Mesothelial cell of epicardium (in vitro differentiated cells): ENCODE measurements at regions not wholly inside any gene's neighbourhood (a gene's known extent, or its start where the extent isn't known, plus 50 kb on each side); places are given as distances from the start of the nearest gene placed in this dataset.

Source experiments
- DNase-seq, 2 experiments: peaks; one replicate each; pipeline ENCODE4 v3.0.0; 2021; ENCODE audit warnings: low spot score in 2 of 2; ENCODE audit not compliant: unreplicated experiment in 2 of 2
- H3K27ac Mint-ChIP-seq: 2 replicates; pipeline ENCODE4 v1.8.0; 2021; ENCODE audit warnings: mixed read lengths
- H3K27me3 Mint-ChIP-seq: 2 replicates; pipeline ENCODE4 v1.8.0; 2021; ENCODE audit warnings: low read depth, mixed read lengths
- H3K36me3 Mint-ChIP-seq: 2 replicates; pipeline ENCODE4 v1.8.0; 2021; ENCODE audit warnings: mixed read lengths
- H3K4me1 Mint-ChIP-seq: 2 replicates; pipeline ENCODE4 v1.8.0; 2021; ENCODE audit warnings: mixed read lengths
- H3K4me3 Mint-ChIP-seq: 2 replicates; pipeline ENCODE4 v1.8.0; 2021; ENCODE audit warnings: mild to moderate bottlenecking, moderate library complexity, mixed read lengths
- H3K9me3 Mint-ChIP-seq: 2 replicates; pipeline ENCODE4 v1.8.0; 2021; ENCODE audit warnings: mixed read lengths
- CTCF ChIP-seq: fragments of 200-600 bp; sonication (generic); IDR thresholded peaks from one replicate; pipeline ENCODE4 v1.5.0; 2021; ENCODE audit warnings: antibody characterized with exemption; ENCODE audit not compliant: unreplicated experiment

GRCh38 chr10:42953684-42954674, 122.9 kb upstream of the RET start:
- Mint-ChIP-seq H3K9me3 (peaks cover 12% of the 10 kb centered on the region), H3K27me3 (peaks cover 57% of the 10 kb centered on the region), H3K4me3 (no peak overlapping the region), H3K27ac (no peak overlapping the region), H3K36me3 (no peaks in the 10 kb centered on the region), H3K4me1 (peaks cover 14% of the 10 kb centered on the region)
- DNase-seq, result peak in 1 of 2 experiments; percentile 21
- TF ChIP-seq CTCF, result no peak

- Mint-ChIP-seq H3K4me1 (peaks cover 16% of the 10 kb centered on the region), H3K36me3 (no peaks in the 10 kb centered on the region), H3K4me3 (no peak overlapping the region), H3K9me3 (peaks cover 7% of the 10 kb centered on the region), H3K27me3 (peaks cover 51% of the 10 kb centered on the region), H3K27ac (no peak overlapping the region)
- TF ChIP-seq CTCF, result no peak
- peak in 1 of 2 experiments; percentile 20 for DNase-seq
Measured at GRCh38 chr10:42954766-42955492, 121.9 kb upstream of the RET start.

- Mint-ChIP-seq H3K27ac (no peak overlapping the region), H3K36me3 (no peaks in the 10 kb centered on the region), H3K9me3 (peaks cover 7% of the 10 kb centered on the region), H3K4me1 (peaks cover 16% of the 10 kb centered on the region), H3K27me3 (peaks cover 49% of the 10 kb centered on the region), H3K4me3 (no peak overlapping the region)
- no peak for TF ChIP-seq CTCF
- DNase-seq, result peak; percentile 10 to 24
Measured at GRCh38 chr10:42955493-42955889, 121.4 kb upstream of the RET start.

- Mint-ChIP-seq H3K36me3 (no peaks in the 10 kb centered on the region), H3K27ac (no peak overlapping the region), H3K4me1 (peaks cover 16% of the 10 kb centered on the region), H3K9me3 (peaks cover 7% of the 10 kb centered on the region), H3K27me3 (peaks cover 43% of the 10 kb centered on the region), H3K4me3 (no peak overlapping the region)
- peak in 1 of 2 experiments; percentile 36 for DNase-seq
- TF ChIP-seq CTCF, result no peak
Measured at GRCh38 chr10:42956045-42956444, 120.8 kb upstream of the RET start.

- no peak overlapping the region for H3K4me3 Mint-ChIP-seq
- TF ChIP-seq CTCF, result no peak
- H3K4me1 Mint-ChIP-seq, result peaks cover 6% of the 10 kb centered on the region
- peaks cover 23% of the 10 kb centered on the region for H3K27me3 Mint-ChIP-seq
- peaks cover 7% of the 10 kb centered on the region for H3K9me3 Mint-ChIP-seq
- no peaks in the 10 kb centered on the region for H3K36me3 Mint-ChIP-seq
- peak in 1 of 2 experiments; percentile 17 for DNase-seq
- H3K27ac Mint-ChIP-seq, result no peak overlapping the region
Measured at GRCh38 chr10:42958142-42958868, 118.6 kb upstream of the RET start.
